ENCODE measurements at regions not wholly inside any gene's neighbourhood (a gene's known extent, or its start where the extent isn't known, plus 50 kb on each side); places are given as distances from the start of the nearest gene placed in this dataset.

GRCh38 chr7:10767771-10768170, 205.9 kb upstream of the PHF14 start:
- H3K36me3 ChIP-seq (ENCODE audit: insufficient read depth, low read length), result no peaks in the 10 kb centered on the region
- no peak overlapping the region for H2AFZ ChIP-seq (ENCODE audit: low read depth, low read length)
- H3K4me2 ChIP-seq (ENCODE audit: low read length), result no peak overlapping the region
- H4K20me1 ChIP-seq (ENCODE audit: insufficient read depth), result no peaks in the 10 kb centered on the region
- TF ChIP-seq, protein P1, sequence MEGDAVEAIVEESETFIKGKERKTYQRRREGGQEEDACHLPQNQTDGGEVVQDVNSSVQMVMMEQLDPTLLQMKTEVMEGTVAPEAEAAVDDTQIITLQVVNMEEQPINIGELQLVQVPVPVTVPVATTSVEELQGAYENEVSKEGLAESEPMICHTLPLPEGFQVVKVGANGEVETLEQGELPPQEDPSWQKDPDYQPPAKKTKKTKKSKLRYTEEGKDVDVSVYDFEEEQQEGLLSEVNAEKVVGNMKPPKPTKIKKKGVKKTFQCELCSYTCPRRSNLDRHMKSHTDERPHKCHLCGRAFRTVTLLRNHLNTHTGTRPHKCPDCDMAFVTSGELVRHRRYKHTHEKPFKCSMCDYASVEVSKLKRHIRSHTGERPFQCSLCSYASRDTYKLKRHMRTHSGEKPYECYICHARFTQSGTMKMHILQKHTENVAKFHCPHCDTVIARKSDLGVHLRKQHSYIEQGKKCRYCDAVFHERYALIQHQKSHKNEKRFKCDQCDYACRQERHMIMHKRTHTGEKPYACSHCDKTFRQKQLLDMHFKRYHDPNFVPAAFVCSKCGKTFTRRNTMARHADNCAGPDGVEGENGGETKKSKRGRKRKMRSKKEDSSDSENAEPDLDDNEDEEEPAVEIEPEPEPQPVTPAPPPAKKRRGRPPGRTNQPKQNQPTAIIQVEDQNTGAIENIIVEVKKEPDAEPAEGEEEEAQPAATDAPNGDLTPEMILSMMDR (IDR thresholded peaks at IDR 0.05; ENCODE audit: poor library complexity, severe bottlenecking), result no peak
- TF ChIP-seq MXI1 (conservative IDR thresholded peaks at IDR 0.05; ENCODE audit: poor library complexity, severe bottlenecking) (no peak), RAD21 (conservative IDR thresholded peaks at IDR 0.05) (no peak), SMC3 (conservative IDR thresholded peaks at IDR 0.05; ENCODE audit: poor library complexity) (no peak), POLR2AphosphoS5 (IDR thresholded peaks at IDR 0.05) (no peak), EP300 (conservative IDR thresholded peaks at IDR 0.05; ENCODE audit: poor library complexity, severe bottlenecking) (no peak)
- TF ChIP-seq, protein P2, sequence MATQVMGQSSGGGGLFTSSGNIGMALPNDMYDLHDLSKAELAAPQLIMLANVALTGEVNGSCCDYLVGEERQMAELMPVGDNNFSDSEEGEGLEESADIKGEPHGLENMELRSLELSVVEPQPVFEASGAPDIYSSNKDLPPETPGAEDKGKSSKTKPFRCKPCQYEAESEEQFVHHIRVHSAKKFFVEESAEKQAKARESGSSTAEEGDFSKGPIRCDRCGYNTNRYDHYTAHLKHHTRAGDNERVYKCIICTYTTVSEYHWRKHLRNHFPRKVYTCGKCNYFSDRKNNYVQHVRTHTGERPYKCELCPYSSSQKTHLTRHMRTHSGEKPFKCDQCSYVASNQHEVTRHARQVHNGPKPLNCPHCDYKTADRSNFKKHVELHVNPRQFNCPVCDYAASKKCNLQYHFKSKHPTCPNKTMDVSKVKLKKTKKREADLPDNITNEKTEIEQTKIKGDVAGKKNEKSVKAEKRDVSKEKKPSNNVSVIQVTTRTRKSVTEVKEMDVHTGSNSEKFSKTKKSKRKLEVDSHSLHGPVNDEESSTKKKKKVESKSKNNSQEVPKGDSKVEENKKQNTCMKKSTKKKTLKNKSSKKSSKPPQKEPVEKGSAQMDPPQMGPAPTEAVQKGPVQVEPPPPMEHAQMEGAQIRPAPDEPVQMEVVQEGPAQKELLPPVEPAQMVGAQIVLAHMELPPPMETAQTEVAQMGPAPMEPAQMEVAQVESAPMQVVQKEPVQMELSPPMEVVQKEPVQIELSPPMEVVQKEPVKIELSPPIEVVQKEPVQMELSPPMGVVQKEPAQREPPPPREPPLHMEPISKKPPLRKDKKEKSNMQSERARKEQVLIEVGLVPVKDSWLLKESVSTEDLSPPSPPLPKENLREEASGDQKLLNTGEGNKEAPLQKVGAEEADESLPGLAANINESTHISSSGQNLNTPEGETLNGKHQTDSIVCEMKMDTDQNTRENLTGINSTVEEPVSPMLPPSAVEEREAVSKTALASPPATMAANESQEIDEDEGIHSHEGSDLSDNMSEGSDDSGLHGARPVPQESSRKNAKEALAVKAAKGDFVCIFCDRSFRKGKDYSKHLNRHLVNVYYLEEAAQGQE (IDR thresholded peaks at IDR 0.05; ENCODE audit: borderline replicate concordance), result no peak
- H3K9me2 ChIP-seq (ENCODE audit: insufficient read depth, low read length), result no peaks in the 10 kb centered on the region
- no peak overlapping the region for H3K9ac ChIP-seq (ENCODE audit: low read length)
- H3K4me3 ChIP-seq (ENCODE audit: low read length), result no peak overlapping the region
- no peaks in the 10 kb centered on the region for H3K9me3 ChIP-seq (ENCODE audit: low read length)
- H3K79me2 ChIP-seq (replicated peaks; ENCODE audit: insufficient read depth, low read length), result no peaks in the 10 kb centered on the region
- H3K27me3 ChIP-seq (ENCODE audit: insufficient read depth, low read depth, low read length), result no peaks in the 10 kb centered on the region
- no peaks in the 10 kb centered on the region for H3F3A ChIP-seq (ENCODE audit: insufficient read depth, low read length, poor library complexity, severe bottlenecking)
- H3K27ac ChIP-seq (ENCODE audit: low read length), result no peak overlapping the region

DNA sequence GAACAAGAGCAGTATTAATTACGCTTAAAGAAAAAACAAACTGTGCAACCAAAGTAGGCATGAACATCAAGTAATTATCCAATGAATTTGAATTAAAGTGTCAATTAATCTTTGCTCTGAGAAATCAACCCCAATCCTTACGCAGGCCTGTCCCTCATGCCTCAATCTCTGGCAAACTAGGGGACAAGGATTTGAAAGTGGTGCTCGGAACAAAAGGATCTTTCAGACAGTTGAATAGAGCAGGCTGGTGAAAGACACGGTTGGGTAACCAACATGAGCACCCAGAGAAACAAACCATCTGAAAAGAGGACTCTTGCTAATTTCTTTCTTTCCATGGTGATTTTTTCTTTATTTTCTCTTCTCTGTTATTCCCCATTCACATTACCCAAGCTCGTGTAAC, 203.5 kb upstream of the PHF14 start:
- TF ChIP-seq, protein P2 (IDR thresholded peaks at IDR 0.05; ENCODE audit: borderline replicate concordance), result no peak
- H2AFZ ChIP-seq (ENCODE audit: low read depth, low read length), result no peak overlapping the region

More for the DNA sequence above, 203.5 kb upstream of the PHF14 start:
- no peaks in the 10 kb centered on the region for H3K36me3 ChIP-seq (ENCODE audit: insufficient read depth, low read length)
- H3F3A ChIP-seq (ENCODE audit: insufficient read depth, low read length, poor library complexity, severe bottlenecking), result no peaks in the 10 kb centered on the region
- H3K9ac ChIP-seq (ENCODE audit: low read length), result no peak overlapping the region
- H3K27me3 ChIP-seq (ENCODE audit: insufficient read depth, low read depth, low read length), result no peaks in the 10 kb centered on the region
- H3K4me3 ChIP-seq (ENCODE audit: low read length), result no peak overlapping the region
- no peaks in the 10 kb centered on the region for H4K20me1 ChIP-seq (ENCODE audit: insufficient read depth)
- no peaks in the 10 kb centered on the region for H3K9me2 ChIP-seq (ENCODE audit: insufficient read depth, low read length)
- no peak overlapping the region for H3K27ac ChIP-seq (ENCODE audit: low read length)
- no peaks in the 10 kb centered on the region for H3K9me3 ChIP-seq (ENCODE audit: low read length)
- no peaks in the 10 kb centered on the region for H3K79me2 ChIP-seq (replicated peaks; ENCODE audit: insufficient read depth, low read length)
- no peak overlapping the region for H3K4me2 ChIP-seq (ENCODE audit: low read length)

Data from neural cell (in vitro differentiated cells).